ENCODE measurements at regions not wholly inside any gene's neighbourhood (a gene's known extent, or its start where the extent isn't known, plus 50 kb on each side); places are given as distances from the start of the nearest gene placed in this dataset.

GRCh38 chr13:38530492-38530891 is 156.4 kb upstream of the FREM2 start:
- Histone ChIP-seq H3K27me3 (replicated peaks in 1 of 2; ENCODE audit: control insufficient read depth in 2 of 2, extremely low read depth in 1 of 2, insufficient read depth in 2 of 2, low read length in 1 of 2) (no peaks in the 10 kb centered on the region), H3K27ac (ENCODE audit: low read length) (no peak overlapping the region), H3K9me3 (no peaks in the 10 kb centered on the region), H3K4me1 (ENCODE audit: control insufficient read depth in 1 of 2, extremely low read depth in 1 of 2, insufficient read depth in 2 of 2, low read length in 2 of 2) (no peaks in the 10 kb centered on the region), H3K4me3 (ENCODE audit: control insufficient read depth in 1 of 2, extremely low read depth in 1 of 2, low read length in 1 of 2) (no peak overlapping the region), H3K36me3 (ENCODE audit: control insufficient read depth in 2 of 2, extremely low read depth in 1 of 2, insufficient read depth in 1 of 2, low read length in 1 of 2) (no peaks in the 10 kb centered on the region)
- ATAC-seq (replicated peaks in 1 of 4) (no peak), DNase-seq (peak in 1 of 35 experiments; percentile 5)
- Mint-ChIP-seq H3K27ac (no peak overlapping the region), H3K27me3 (no peaks in the 10 kb centered on the region), H3K9me3 (no peaks in the 10 kb centered on the region), H3K4me3 (no peak overlapping the region), H3K36me3 (no peaks in the 10 kb centered on the region), H3K4me1 (no peaks in the 10 kb centered on the region)
- ChIA-PET CTCF (interaction anchor here in 1 of 2 donors (0.6 kb wide), 1 partner anchor 96 kb away, joined by 4 read pairs; no protein-coding TSS in a partner anchor), POLR2A (no interaction called here)
- WGBS (ENCODE audit: insufficient coverage) = no CpG with 5 or more reads among the region's 3 CpGs

- H3K4me3 ChIP-seq (ENCODE audit: control insufficient read depth in 1 of 2, extremely low read depth in 1 of 2, low read length in 1 of 2) = no peak overlapping the region
- H3K36me3 ChIP-seq (ENCODE audit: control insufficient read depth in 2 of 2, extremely low read depth in 1 of 2, insufficient read depth in 1 of 2, low read length in 1 of 2) = no peaks in the 10 kb centered on the region
- no peaks in the 10 kb centered on the region for H3K9me3 ChIP-seq
- H3K9me3 Mint-ChIP-seq = no peaks in the 10 kb centered on the region
- 79% methylated on average over 2 of the region's 7 CpGs for WGBS (ENCODE audit: insufficient coverage)
- DNase-seq (no peak), ATAC-seq (replicated peaks in 1 of 4) (no peak)
- no peaks in the 10 kb centered on the region for H3K27me3 ChIP-seq (replicated peaks in 1 of 2; ENCODE audit: control insufficient read depth in 2 of 2, extremely low read depth in 1 of 2, insufficient read depth in 2 of 2, low read length in 1 of 2)
- POLR2A ChIA-PET = interaction anchor here in 1 of 2 donors (0.5 kb wide), 1 partner anchor 681 kb away, joined by 3 read pairs; no protein-coding TSS in a partner anchor
- CTCF ChIA-PET = no interaction called here
- H3K27ac ChIP-seq (ENCODE audit: low read length) = no peak overlapping the region
- no peaks in the 10 kb centered on the region for H3K4me1 Mint-ChIP-seq
- no peak overlapping the region for H3K4me3 Mint-ChIP-seq
- H3K27ac Mint-ChIP-seq = no peak overlapping the region
- H3K27me3 Mint-ChIP-seq = no peaks in the 10 kb centered on the region
- no peaks in the 10 kb centered on the region for H3K36me3 Mint-ChIP-seq
- no peaks in the 10 kb centered on the region for H3K4me1 ChIP-seq (ENCODE audit: control insufficient read depth in 1 of 2, extremely low read depth in 1 of 2, insufficient read depth in 2 of 2, low read length in 2 of 2)
Observed at GRCh38 chr13:38535261-38535660, 151.6 kb upstream of the FREM2 start.

- no peak overlapping the region for H3K4me3 ChIP-seq (ENCODE audit: control insufficient read depth in 1 of 2, extremely low read depth in 1 of 2, low read length in 1 of 2)
- H3K27ac Mint-ChIP-seq = no peak overlapping the region
- 83% methylated on average over 3 of the region's 3 CpGs for WGBS (ENCODE audit: insufficient coverage)
Observed at GRCh38 chr13:38537051-38537450, 149.8 kb upstream of the FREM2 start.

GRCh38 chr13:38538422-38538821 is 148.5 kb upstream of the FREM2 start:
- Mint-ChIP-seq H3K36me3 (no peaks in the 10 kb centered on the region), H3K27me3 (no peaks in the 10 kb centered on the region), H3K4me1 (no peaks in the 10 kb centered on the region), H3K27ac (no peak overlapping the region), H3K4me3 (no peak overlapping the region), H3K9me3 (no peaks in the 10 kb centered on the region)
- ChIA-PET POLR2A (no interaction called here), CTCF (no interaction called here)
- Histone ChIP-seq H3K9me3 (no peaks in the 10 kb centered on the region), H3K4me3 (ENCODE audit: control insufficient read depth in 1 of 2, extremely low read depth in 1 of 2, low read length in 1 of 2) (no peak overlapping the region), H3K36me3 (ENCODE audit: control insufficient read depth in 2 of 2, extremely low read depth in 1 of 2, insufficient read depth in 1 of 2, low read length in 1 of 2) (no peaks in the 10 kb centered on the region), H3K4me1 (ENCODE audit: control insufficient read depth in 1 of 2, extremely low read depth in 1 of 2, insufficient read depth in 2 of 2, low read length in 2 of 2) (no peaks in the 10 kb centered on the region), H3K27me3 (replicated peaks in 1 of 2; ENCODE audit: control insufficient read depth in 2 of 2, extremely low read depth in 1 of 2, insufficient read depth in 2 of 2, low read length in 1 of 2) (no peaks in the 10 kb centered on the region), H3K27ac (ENCODE audit: low read length) (no peak overlapping the region)
- DNase-seq = no peak
- WGBS (ENCODE audit: insufficient coverage) = 100% methylated on average over 1 of the region's 4 CpGs
- no peak for ATAC-seq (replicated peaks in 1 of 4)

More at GRCh38 chr13:38537051-38537450, 149.8 kb upstream of the FREM2 start:
- no peaks in the 10 kb centered on the region for H3K4me1 Mint-ChIP-seq
- ChIA-PET POLR2A (no interaction called here), CTCF (no interaction called here)
- Histone ChIP-seq H3K27ac (ENCODE audit: low read length) (no peak overlapping the region), H3K27me3 (replicated peaks in 1 of 2; ENCODE audit: control insufficient read depth in 2 of 2, extremely low read depth in 1 of 2, insufficient read depth in 2 of 2, low read length in 1 of 2) (no peaks in the 10 kb centered on the region), H3K4me1 (ENCODE audit: control insufficient read depth in 1 of 2, extremely low read depth in 1 of 2, insufficient read depth in 2 of 2, low read length in 2 of 2) (no peaks in the 10 kb centered on the region), H3K36me3 (ENCODE audit: control insufficient read depth in 2 of 2, extremely low read depth in 1 of 2, insufficient read depth in 1 of 2, low read length in 1 of 2) (no peaks in the 10 kb centered on the region), H3K9me3 (no peaks in the 10 kb centered on the region)
- no peaks in the 10 kb centered on the region for H3K9me3 Mint-ChIP-seq
- no peaks in the 10 kb centered on the region for H3K27me3 Mint-ChIP-seq
- no peak overlapping the region for H3K4me3 Mint-ChIP-seq
- H3K36me3 Mint-ChIP-seq = no peaks in the 10 kb centered on the region
- ATAC-seq (replicated peaks in 1 of 4) = no peak
- DNase-seq = no peak

GRCh38 chr13:38539632-38540031 is 147.2 kb upstream of the FREM2 start:
- H3K4me1 Mint-ChIP-seq = no peaks in the 10 kb centered on the region
- H3K27me3 Mint-ChIP-seq = no peaks in the 10 kb centered on the region
- Histone ChIP-seq H3K27me3 (replicated peaks in 1 of 2; ENCODE audit: control insufficient read depth in 2 of 2, extremely low read depth in 1 of 2, insufficient read depth in 2 of 2, low read length in 1 of 2) (no peaks in the 10 kb centered on the region), H3K4me3 (ENCODE audit: control insufficient read depth in 1 of 2, extremely low read depth in 1 of 2, low read length in 1 of 2) (no peak overlapping the region), H3K27ac (ENCODE audit: low read length) (no peak overlapping the region), H3K9me3 (no peaks in the 10 kb centered on the region), H3K36me3 (ENCODE audit: control insufficient read depth in 2 of 2, extremely low read depth in 1 of 2, insufficient read depth in 1 of 2, low read length in 1 of 2) (no peaks in the 10 kb centered on the region), H3K4me1 (ENCODE audit: control insufficient read depth in 1 of 2, extremely low read depth in 1 of 2, insufficient read depth in 2 of 2, low read length in 2 of 2) (no peaks in the 10 kb centered on the region)
- no peak for ATAC-seq (replicated peaks in 1 of 4)
- no peak overlapping the region for H3K27ac Mint-ChIP-seq
- no peak overlapping the region for H3K4me3 Mint-ChIP-seq
- POLR2A ChIA-PET = no interaction called here
- H3K9me3 Mint-ChIP-seq = no peaks in the 10 kb centered on the region
- 88% methylated on average over 1 of the region's 2 CpGs for WGBS (ENCODE audit: insufficient coverage)
- no peaks in the 10 kb centered on the region for H3K36me3 Mint-ChIP-seq
- DNase-seq = no peak
- CTCF ChIA-PET = no interaction called here

- no peaks in the 10 kb centered on the region for H3K9me3 ChIP-seq
- no CpG with 5 or more reads among the region's 3 CpGs for WGBS (ENCODE audit: insufficient coverage)
- ChIA-PET POLR2A (no interaction called here), CTCF (interaction anchor here in 1 of 2 donors (0.8 kb wide), 1 partner anchor 9 kb away, joined by 3 read pairs; no protein-coding TSS in a partner anchor)
- Mint-ChIP-seq H3K27me3 (no peaks in the 10 kb centered on the region), H3K27ac (no peak overlapping the region), H3K4me3 (no peak overlapping the region), H3K4me1 (no peaks in the 10 kb centered on the region), H3K9me3 (no peaks in the 10 kb centered on the region), H3K36me3 (no peaks in the 10 kb centered on the region)
- H3K27ac ChIP-seq (ENCODE audit: low read length) = no peak overlapping the region
- H3K4me3 ChIP-seq (ENCODE audit: control insufficient read depth in 1 of 2, extremely low read depth in 1 of 2, low read length in 1 of 2) = no peak overlapping the region
- DNase-seq (no peak), ATAC-seq (replicated peaks in 1 of 4) (no peak)
- H3K36me3 ChIP-seq (ENCODE audit: control insufficient read depth in 2 of 2, extremely low read depth in 1 of 2, insufficient read depth in 1 of 2, low read length in 1 of 2) = no peaks in the 10 kb centered on the region
- no peaks in the 10 kb centered on the region for H3K4me1 ChIP-seq (ENCODE audit: control insufficient read depth in 1 of 2, extremely low read depth in 1 of 2, insufficient read depth in 2 of 2, low read length in 2 of 2)
- H3K27me3 ChIP-seq (replicated peaks in 1 of 2; ENCODE audit: control insufficient read depth in 2 of 2, extremely low read depth in 1 of 2, insufficient read depth in 2 of 2, low read length in 1 of 2) = no peaks in the 10 kb centered on the region
Observed at GRCh38 chr13:38542601-38543000, 144.3 kb upstream of the FREM2 start.

DNA sequence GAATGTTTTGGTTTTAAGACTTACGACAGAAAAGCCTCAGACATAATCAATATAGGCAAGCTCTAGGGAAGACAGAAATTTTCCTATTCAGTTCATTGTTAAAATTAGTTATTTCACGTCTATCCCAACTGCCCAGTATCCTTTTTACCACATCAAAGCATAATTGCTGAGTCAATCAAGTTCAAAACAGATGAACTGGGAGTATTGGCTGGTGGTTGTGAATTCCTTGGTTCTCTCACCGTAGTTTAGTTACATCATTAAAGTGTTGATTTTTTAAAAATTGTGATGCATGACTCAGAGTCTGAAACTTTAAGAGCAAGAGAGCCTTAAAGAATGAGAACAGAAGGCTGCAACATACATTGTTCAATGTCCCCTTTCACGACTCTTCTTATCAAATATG is 143.3 kb upstream of the FREM2 start:
- no peak overlapping the region for H3K27ac ChIP-seq (ENCODE audit: low read length)
- no peaks in the 10 kb centered on the region for H3K4me1 ChIP-seq (ENCODE audit: control insufficient read depth in 1 of 2, extremely low read depth in 1 of 2, insufficient read depth in 2 of 2, low read length in 2 of 2)
- no peaks in the 10 kb centered on the region for H3K4me1 Mint-ChIP-seq
- no peaks in the 10 kb centered on the region for H3K36me3 Mint-ChIP-seq
- no peaks in the 10 kb centered on the region for H3K27me3 Mint-ChIP-seq
- CTCF ChIA-PET = no interaction called here
- POLR2A ChIA-PET = no interaction called here
- ATAC-seq (replicated peaks in 1 of 4) = no peak
- H3K4me3 ChIP-seq (ENCODE audit: control insufficient read depth in 1 of 2, extremely low read depth in 1 of 2, low read length in 1 of 2) = no peak overlapping the region
- H3K36me3 ChIP-seq (ENCODE audit: control insufficient read depth in 2 of 2, extremely low read depth in 1 of 2, insufficient read depth in 1 of 2, low read length in 1 of 2) = no peaks in the 10 kb centered on the region
- no peak overlapping the region for H3K4me3 Mint-ChIP-seq
- H3K9me3 Mint-ChIP-seq = peaks cover 0 to 3% (median 3%) of the 10 kb centered on the region in 3 donors
- DNase-seq = no peak
- no peaks in the 10 kb centered on the region for H3K9me3 ChIP-seq
- H3K27ac Mint-ChIP-seq = no peak overlapping the region
- no peaks in the 10 kb centered on the region for H3K27me3 ChIP-seq (replicated peaks in 1 of 2; ENCODE audit: control insufficient read depth in 2 of 2, extremely low read depth in 1 of 2, insufficient read depth in 2 of 2, low read length in 1 of 2)
- WGBS (ENCODE audit: insufficient coverage) = 100% methylated on average over 1 of the region's 4 CpGs
